H1 (cell line): ENCODE measurements at regions not wholly inside any gene's neighbourhood (a gene's known extent, or its start where the extent isn't known, plus 50 kb on each side); places are given as distances from the start of the nearest gene placed in this dataset.

Experiments
- CTCF ChIA-PET: fragments of 300-600 bp; sonication (Branson Sonifier 250); formaldehyde crosslinking; loops from one replicate; lab custom pipeline; 2021; ENCODE audit not compliant: partially characterized antibody; lab: Charles Lee
- POLR2A ChIA-PET: fragments of 300-600 bp; sonication (Branson Sonifier 250); formaldehyde crosslinking; loops from one replicate; lab custom pipeline; 2021; ENCODE audit warnings: inconsistent platforms; ENCODE audit not compliant: partially characterized antibody; lab: Charles Lee
- DNase-seq, 2 experiments: peaks; one replicate each; pipeline versions ENCODE4 v3.0.0 to v3.0.0-alpha.2; 2010 to 2022; ENCODE audit warnings: low spot score in 2 of 2, low read depth in 1 of 2, mixed read lengths in 1 of 2
- FAIRE-seq: peaks from 2 replicates; lab custom pipeline; 2011; peaks lifted over from hg19 to GRCh38; lab: Jason Lieb, UNC
- H2AFZ ChIP-seq: 2 replicates; pipeline ENCODE4 v1.8.1; 2012; ENCODE audit warnings: low read length, inconsistent platforms
- H2AK5ac ChIP-seq: 2 replicates; pipeline ENCODE4 v1.6.1; 2013; ENCODE audit warnings: low read depth, low read length
- H2BK120ac ChIP-seq: replicated peaks from 2 replicates; pipeline ENCODE3; 2013; ENCODE audit warnings: low read depth, low read length, inconsistent platforms
- H2BK12ac ChIP-seq: 2 replicates; pipeline ENCODE4 v1.6.1; 2013; ENCODE audit warnings: low read depth, low read length
- H2BK15ac ChIP-seq: 2 replicates; pipeline ENCODE4 v1.6.1; 2013; ENCODE audit warnings: low read length
- H2BK20ac ChIP-seq: 2 replicates; pipeline ENCODE4 v1.6.1; 2013; ENCODE audit warnings: low read length
- H2BK5ac ChIP-seq: 2 replicates; pipeline ENCODE4 v1.6.1; 2013; ENCODE audit warnings: low read depth, low read length
- H3K14ac ChIP-seq: 2 replicates; pipeline ENCODE4 v1.6.1; 2013; ENCODE audit warnings: inconsistent platforms; ENCODE audit not compliant: insufficient read length
- H3K18ac ChIP-seq: 2 replicates; pipeline ENCODE4 v1.6.1; 2013; ENCODE audit warnings: low read length; ENCODE audit errors: extremely low read depth
- H3K23ac ChIP-seq: 2 replicates; pipeline ENCODE4 v1.6.1; 2013; ENCODE audit warnings: inconsistent platforms; ENCODE audit not compliant: insufficient read length
- H3K23me2 ChIP-seq: 2 replicates; pipeline ENCODE4 v1.6.1; 2013; ENCODE audit warnings: low read depth, low read length
- H3K27ac ChIP-seq: 2 replicates; pipeline ENCODE4 v1.6.1; 2011; ENCODE audit warnings: low read depth, low read length, inconsistent platforms
- H3K27me3 ChIP-seq, 4 experiments: replicated peaks in 1 of 4; 1 replicate in 1 of 4; 2 replicates in 3 of 4; pipeline versions ENCODE4 v1.6.1 to v1.8.1; 2011 to 2013; ENCODE audit warnings: low read length in 3 of 4, mild to moderate bottlenecking in 3 of 4, inconsistent platforms in 2 of 4, mixed read lengths in 2 of 4, moderate library complexity in 1 of 4; ENCODE audit not compliant: control insufficient read depth in 3 of 4, insufficient read depth in 3 of 4; ENCODE audit errors: extremely low read depth in 1 of 4
- H3K36me3 ChIP-seq, 4 experiments: 2 replicates each; pipeline versions ENCODE4 v1.6.1 to v1.8.1; 2011 to 2013; ENCODE audit warnings: mild to moderate bottlenecking in 4 of 4, low read length in 3 of 4, moderate library complexity in 2 of 4, control low read depth in 1 of 4, inconsistent platforms in 1 of 4; ENCODE audit not compliant: insufficient read depth in 4 of 4, control insufficient read depth in 2 of 4
- H3K4ac ChIP-seq: replicated peaks from 2 replicates; pipeline ENCODE3; 2013; ENCODE audit warnings: low read length, low read depth, mixed read lengths, inconsistent platforms; ENCODE audit not compliant: insufficient read length
- H3K4me1 ChIP-seq, 4 experiments: replicated peaks in 1 of 4; 1 replicate in 1 of 4; 2 replicates in 3 of 4; pipeline versions ENCODE4 v1.6.1 to v1.8.1; 2011 to 2013; ENCODE audit warnings: low read length in 3 of 4, inconsistent platforms in 2 of 4, mixed read lengths in 1 of 4; ENCODE audit not compliant: insufficient read depth in 4 of 4, control insufficient read depth in 3 of 4
- H3K4me2 ChIP-seq, 2 experiments: 2 replicates each; pipeline versions ENCODE4 v1.6.1 to v1.8.1; 2011 to 2013; ENCODE audit warnings: low read depth in 2 of 2, low read length in 2 of 2, control low read depth in 1 of 2, inconsistent platforms in 1 of 2, mild to moderate bottlenecking in 1 of 2; ENCODE audit not compliant: insufficient read depth in 1 of 2
- H3K4me3 ChIP-seq, 4 experiments: fragments of 200-600, 300-600 bp in 1 of 4; sonication (generic), shearing (Covaris generic), sonication (Bioruptor Twin) in 1 of 4; 2 replicates each; pipeline versions ENCODE4 v1.5.1 to v1.8.1; 2011 to 2016; ENCODE audit warnings: low read length in 4 of 4, low read depth in 3 of 4, control low read depth in 2 of 4, inconsistent platforms in 2 of 4, mild to moderate bottlenecking in 2 of 4, mixed read lengths in 1 of 4, moderate library complexity in 1 of 4; ENCODE audit not compliant: insufficient read depth in 2 of 4; ENCODE audit errors: extremely low read depth in 1 of 4
- H3K56ac ChIP-seq: replicated peaks from 2 replicates; pipeline ENCODE3; 2013; ENCODE audit warnings: low read depth, mild to moderate bottlenecking, mixed read lengths, low read length, inconsistent platforms; ENCODE audit not compliant: insufficient read length
- H3K79me1 ChIP-seq: 2 replicates; pipeline ENCODE4 v1.6.1; 2013; ENCODE audit warnings: low read depth, low read length, control low read depth
- H3K79me2 ChIP-seq, 2 experiments: 2 replicates each; pipeline versions ENCODE4 v1.6.1 to v1.8.1; 2012 to 2013; ENCODE audit warnings: low read length in 2 of 2, mild to moderate bottlenecking in 2 of 2, inconsistent platforms in 1 of 2; ENCODE audit not compliant: insufficient read depth in 2 of 2, control insufficient read depth in 1 of 2
- H3K9ac ChIP-seq, 4 experiments: replicated peaks in 1 of 4; 1 replicate in 1 of 4; 2 replicates in 3 of 4; pipeline versions ENCODE4 v1.6.1 to v1.8.1; 2011 to 2013; ENCODE audit warnings: low read depth in 3 of 4, low read length in 3 of 4, control low read depth in 2 of 4, mild to moderate bottlenecking in 2 of 4, moderate library complexity in 2 of 4, inconsistent platforms in 1 of 4; ENCODE audit errors: extremely low read depth in 1 of 4
- H3K9me3 ChIP-seq, 2 experiments: 2 replicates each; pipeline versions ENCODE4 v1.6.1 to v1.8.1; 2012 to 2013; ENCODE audit warnings: mild to moderate bottlenecking in 2 of 2, moderate library complexity in 2 of 2, control low read depth in 1 of 2, inconsistent platforms in 1 of 2, low read depth in 1 of 2, low read length in 1 of 2, mixed read lengths in 1 of 2; ENCODE audit not compliant: insufficient read depth in 2 of 2
- H4K20me1 ChIP-seq, 2 experiments: replicated peaks in 1 of 2; 2 replicates each; pipeline versions ENCODE3 to v1.8.1; 2011 to 2013; ENCODE audit warnings: inconsistent platforms in 2 of 2, low read length in 2 of 2, mild to moderate bottlenecking in 1 of 2; ENCODE audit not compliant: insufficient read depth in 2 of 2, control insufficient read depth in 1 of 2
- H4K5ac ChIP-seq: 2 replicates; pipeline ENCODE4 v1.6.1; 2013; ENCODE audit warnings: low read length, low read depth, mixed read lengths, inconsistent platforms; ENCODE audit not compliant: insufficient read length
- H4K8ac ChIP-seq: 2 replicates; pipeline ENCODE4 v1.8.0; 2013; ENCODE audit warnings: mild to moderate bottlenecking, moderate library complexity, low read length, inconsistent platforms; ENCODE audit not compliant: insufficient read depth; ENCODE audit errors: extremely low read depth
- H4K91ac ChIP-seq: replicated peaks from 2 replicates; pipeline ENCODE3; 2013; ENCODE audit warnings: low read length, mixed read lengths, inconsistent platforms; ENCODE audit not compliant: insufficient read length
- ATF3 ChIP-seq: IDR thresholded peaks from 2 replicates; pipeline ENCODE4 v1.6.1; 2011; ENCODE audit warnings: low read depth, mild to moderate bottlenecking, low read length; ENCODE audit not compliant: insufficient read depth
- PHF8 ChIP-seq: fragments of 200-600 bp; sonication (generic); conservative IDR thresholded peaks from 2 replicates; pipeline ENCODE4 v1.7.1; 2012; ENCODE audit warnings: low read depth, mild to moderate bottlenecking, inconsistent platforms, low read length, moderate library complexity
- POLR2AphosphoS5 ChIP-seq: IDR thresholded peaks from 2 replicates; pipeline ENCODE4 v1.6.1; 2011; ENCODE audit warnings: low read depth, low read length
- RAD21 ChIP-seq, 2 experiments: IDR thresholded peaks in 1 of 2; conservative IDR thresholded peaks in 1 of 2; 2 replicates each; pipeline ENCODE4 v1.6.1; 2011; ENCODE audit warnings: low read depth in 2 of 2, low read length in 2 of 2, improper control_type of control experiment in 1 of 2, inconsistent platforms in 1 of 2, mild to moderate bottlenecking in 1 of 2, moderate library complexity in 1 of 2
- SAP30 ChIP-seq: fragments of 300-600 bp; sonication (generic); IDR thresholded peaks from 2 replicates; pipeline ENCODE4 v1.7.1; 2012; ENCODE audit warnings: low read length, moderate library complexity, mild to moderate bottlenecking, inconsistent platforms; ENCODE audit not compliant: insufficient read depth, insufficient replicate concordance
- SP4 ChIP-seq: IDR thresholded peaks from 2 replicates; pipeline ENCODE4 v1.6.1; 2012; ENCODE audit warnings: low read length, inconsistent platforms
- TBP ChIP-seq: IDR thresholded peaks from 2 replicates; pipeline ENCODE4 v1.6.1; 2011; ENCODE audit warnings: low read depth, low read length, improper control_type of control experiment
- YY1 ChIP-seq: IDR thresholded peaks from 2 replicates; pipeline ENCODE4 v1.6.1; 2011; ENCODE audit warnings: low read depth, mild to moderate bottlenecking, low read length
- WGBS, 2 experiments: shearing (Covaris generic) in 1 of 2; methylation state at CpG; one replicate each; pipeline versions ENCODE4 v1.1.6 to v1.1.7; 2013 to 2015; ENCODE audit warnings: low lambda C conversion rate in 2 of 2, mixed read lengths in 2 of 2, inconsistent platforms in 1 of 2, low coverage in 1 of 2, missing lambda C conversion rate in 1 of 2; ENCODE audit not compliant: insufficient replicate concordance in 2 of 2, insufficient coverage in 1 of 2, insufficient read length in 1 of 2; ENCODE audit errors: extremely low coverage in 1 of 2, missing lambda C conversion rate in 1 of 2; 5-methylcytosine and 5-hydroxymethylcytosine counted together

DNA sequence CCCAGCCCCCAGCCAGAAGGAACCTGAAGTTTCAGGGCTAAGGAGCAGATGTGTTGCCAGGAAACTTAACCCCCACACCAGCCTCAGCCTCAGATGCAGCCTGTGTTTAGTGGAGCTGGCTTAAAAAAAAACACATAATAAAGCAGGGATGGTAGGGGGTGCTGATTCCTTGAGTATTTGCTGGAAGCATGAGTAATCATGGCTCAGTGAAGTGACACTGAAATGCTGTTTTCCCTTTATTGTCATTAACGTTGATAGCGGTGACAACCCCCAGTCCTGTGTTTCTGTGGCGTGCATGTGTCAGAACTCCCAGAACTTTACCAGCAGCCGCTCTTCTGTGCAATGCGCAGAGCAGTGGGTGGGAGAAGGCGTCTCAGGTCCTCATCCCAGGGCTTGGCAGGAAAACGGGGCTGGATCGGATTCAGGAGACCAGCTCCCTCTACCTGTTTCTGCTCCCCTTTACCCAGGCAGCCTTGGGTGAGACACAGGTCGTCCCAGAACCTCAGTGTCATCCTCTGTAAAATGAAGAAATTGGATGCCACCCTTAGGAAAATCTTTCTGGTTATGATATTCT is 1282.1 kb downstream of the TBC1D22A start:
- CTCF ChIA-PET: interaction anchor here (1.2 kb wide), 1 partner anchor 207 kb away, joined by 3 read pairs; no protein-coding TSS in a partner anchor
- no peak overlapping the region for H3K23ac ChIP-seq
- TF ChIP-seq SP4: no peak
- no peak for TF ChIP-seq POLR2AphosphoS5
- TF ChIP-seq ATF3: no peak
- TF ChIP-seq TBP: no peak
- no peak for TF ChIP-seq PHF8
- no peak for TF ChIP-seq YY1
- no peak for TF ChIP-seq SAP30
- peak in 1 of 2 experiments; percentile 1; a peak in 1 of 4 replicates for TF ChIP-seq RAD21 (IDR thresholded peaks at IDR 0.05 in 1 of 2, conservative IDR thresholded peaks at IDR 0.05 in 1 of 2; ENCODE audit: low read depth in 2 of 2, low read length in 2 of 2)
- no peak overlapping the region for H3K56ac ChIP-seq
- H3K27ac ChIP-seq: no peak overlapping the region
- H3K9me3 ChIP-seq: no peaks in the 10 kb centered on the region
- no peak overlapping the region for H2BK5ac ChIP-seq
- no peak for FAIRE-seq
- H4K91ac ChIP-seq: no peak overlapping the region
- no peak overlapping the region for H3K14ac ChIP-seq
- peaks cover 2% of the 10 kb centered on the region; the same call in 1 of the 2 replicates for H3K23me2 ChIP-seq
- H4K5ac ChIP-seq: no peak overlapping the region
- H2BK12ac ChIP-seq: 0 out of 2 replicates have a peak overlapping the region, but pooled peaks have one; percentile 27
- no peak overlapping the region for H3K4me2 ChIP-seq
- 64% methylated on average over 9 of the region's 9 CpGs; no CpG with 5 or more reads in 1 of the 2 experiments for WGBS, 2 experiments
- no peaks in the 10 kb centered on the region for H3K27me3 ChIP-seq
- H3K9ac ChIP-seq: no peak overlapping the region
- H3K4me3 ChIP-seq: no peak overlapping the region
- peak in 1 of 2 experiments; percentile 51 for DNase-seq
- H2AK5ac ChIP-seq: no peak overlapping the region
- H3K79me1 ChIP-seq: no peaks in the 10 kb centered on the region
- no peaks in the 10 kb centered on the region for H3K36me3 ChIP-seq
- peaks cover 0 to 3% (median 0%) of the 10 kb centered on the region in 4 experiments; a peak in 1 of 7 replicates for H3K4me1 ChIP-seq
- peak overlapping the region; percentile 57; the same call in 1 of the 2 replicates for H4K8ac ChIP-seq
- H2BK120ac ChIP-seq: no peak overlapping the region
- no peaks in the 10 kb centered on the region for H3K79me2 ChIP-seq
- POLR2A ChIA-PET: no interaction called here
- peaks cover 0 to 4% of the 10 kb centered on the region in 2 experiments for H4K20me1 ChIP-seq
- no peak overlapping the region for H3K4ac ChIP-seq
- H2AFZ ChIP-seq: no peak overlapping the region
- no peak overlapping the region for H2BK15ac ChIP-seq
- H2BK20ac ChIP-seq: no peak overlapping the region
- H3K18ac ChIP-seq: no peak overlapping the region; the same call in 1 of the 2 replicates
